SK-N-MC (cell line): ENCODE measurements at regions not wholly inside any gene's neighbourhood (a gene's known extent, or its start where the extent isn't known, plus 50 kb on each side); places are given as distances from the start of the nearest gene placed in this dataset.

Source experiments
- DNase-seq: peaks from one replicate; pipeline ENCODE4 v3.0.0-alpha.2; 2011; ENCODE audit warnings: low read depth, low spot score
- H3K27ac ChIP-seq: fragments of 200-600 bp; sonication (generic); 2 replicates; pipeline ENCODE4 v1.5.1; 2016; ENCODE audit warnings: mixed run types
- H3K36me3 ChIP-seq: fragments of 200-600 bp; sonication (generic); 2 replicates; pipeline ENCODE4 v1.6.1; 2017; ENCODE audit warnings: antibody characterized with exemption, low read length, mixed read lengths; ENCODE audit not compliant: insufficient read depth
- H3K4me3 ChIP-seq: fragments of 200-600 bp; sonication (generic); 2 replicates; pipeline ENCODE4 v1.5.1; 2016
- H3K9ac ChIP-seq: fragments of 200-600 bp; sonication (generic); 2 replicates; pipeline ENCODE4 v1.8.0; 2017; ENCODE audit warnings: mixed run types, mixed read lengths; ENCODE audit not compliant: insufficient read length
- H3K9me3 ChIP-seq: fragments of 200-600 bp; sonication (generic); 2 replicates; pipeline ENCODE4 v1.6.1; 2017; ENCODE audit warnings: low read depth, mild to moderate bottlenecking, antibody characterized with exemption, low read length, moderate library complexity, mixed read lengths
- EZH2 ChIP-seq: fragments of 200-600 bp; sonication (generic); IDR thresholded peaks from one replicate; pipeline ENCODE4 v1.6.1; 2017; ENCODE audit warnings: antibody characterized with exemption
- FOXP2 ChIP-seq: optimal IDR thresholded peaks from 2 replicates; pipeline ENCODE3; 2011; ENCODE audit warnings: mild to moderate bottlenecking, moderate library complexity; ENCODE audit not compliant: insufficient read depth; ENCODE audit errors: extremely low read length, control extremely low read depth
- POLR2AphosphoS5 ChIP-seq: IDR thresholded peaks from 2 replicates; pipeline ENCODE4 v1.6.1; 2012; ENCODE audit warnings: mild to moderate bottlenecking, low read depth, low read length, borderline replicate concordance

GRCh38 chr5:17719592-17719991, 85.3 kb downstream of the TAF11L14 start:
- no peak for DNase-seq
- H3K4me3 ChIP-seq, result no peak overlapping the region
- no peak overlapping the region for H3K27ac ChIP-seq
- H3K36me3 ChIP-seq, result no peaks in the 10 kb centered on the region
- TF ChIP-seq FOXP2 (no peak), POLR2AphosphoS5 (no peak), EZH2 (no peak)
- no peak overlapping the region for H3K9ac ChIP-seq
- no peaks in the 10 kb centered on the region for H3K9me3 ChIP-seq

GRCh38 chr5:17720071-17720470, 85.8 kb downstream of the TAF11L14 start:
- Histone ChIP-seq H3K27ac (no peak overlapping the region), H3K9me3 (no peaks in the 10 kb centered on the region), H3K9ac (no peak overlapping the region), H3K4me3 (no peak overlapping the region), H3K36me3 (no peaks in the 10 kb centered on the region)
- DNase-seq, result no peak
- TF ChIP-seq POLR2AphosphoS5 (no peak), EZH2 (no peak), FOXP2 (no peak)

DNA sequence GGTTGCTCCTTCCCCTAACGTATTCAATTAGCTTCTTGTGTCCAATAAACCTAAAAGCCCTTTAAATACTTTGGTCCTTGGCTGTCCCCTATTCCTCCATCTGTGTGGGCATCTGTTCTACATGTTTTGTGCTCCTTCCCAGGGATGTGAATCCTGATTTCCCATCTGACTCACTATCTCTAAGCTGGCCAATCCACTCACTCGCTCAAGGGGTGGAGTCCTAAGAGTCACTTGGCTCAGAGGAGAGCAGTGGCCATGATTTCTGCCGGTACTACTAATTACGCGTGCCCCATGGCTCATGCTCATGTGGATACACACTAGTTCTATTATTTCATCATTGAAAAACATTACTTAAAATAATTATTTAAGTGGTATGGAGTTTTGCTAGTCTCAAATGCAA, 89.6 kb downstream of the TAF11L14 start:
- Histone ChIP-seq H3K36me3 (no peaks in the 10 kb centered on the region), H3K9me3 (no peaks in the 10 kb centered on the region), H3K27ac (no peak overlapping the region), H3K4me3 (no peak overlapping the region), H3K9ac (no peak overlapping the region)
- DNase-seq, result no peak
- no peak for TF ChIP-seq EZH2
- TF ChIP-seq POLR2AphosphoS5, result no peak
- no peak for TF ChIP-seq FOXP2

- Histone ChIP-seq H3K9ac (no peak overlapping the region), H3K36me3 (no peaks in the 10 kb centered on the region)
- DNase-seq, result no peak
Measured at GRCh38 chr5:17727098-17727497, 92.8 kb downstream of the TAF11L14 start.

GRCh38 chr5:17730421-17730820, 96.2 kb downstream of the TAF11L14 start:
- H3K27ac ChIP-seq, result no peak overlapping the region
- TF ChIP-seq EZH2, result no peak
- no peak for TF ChIP-seq FOXP2
- TF ChIP-seq POLR2AphosphoS5, result no peak
- no peaks in the 10 kb centered on the region for H3K36me3 ChIP-seq
- no peak overlapping the region for H3K4me3 ChIP-seq
- no peak for DNase-seq
- no peak overlapping the region for H3K9ac ChIP-seq
- H3K9me3 ChIP-seq, result no peaks in the 10 kb centered on the region

More at GRCh38 chr5:17727098-17727497, 92.8 kb downstream of the TAF11L14 start:
- TF ChIP-seq FOXP2 (no peak), EZH2 (no peak), POLR2AphosphoS5 (no peak)
- H3K27ac ChIP-seq, result no peak overlapping the region
- H3K4me3 ChIP-seq, result no peak overlapping the region
- no peaks in the 10 kb centered on the region for H3K9me3 ChIP-seq

GRCh38 chr5:17732351-17732923, 98.2 kb downstream of the TAF11L14 start:
- no peak overlapping the region for H3K27ac ChIP-seq

DNA sequence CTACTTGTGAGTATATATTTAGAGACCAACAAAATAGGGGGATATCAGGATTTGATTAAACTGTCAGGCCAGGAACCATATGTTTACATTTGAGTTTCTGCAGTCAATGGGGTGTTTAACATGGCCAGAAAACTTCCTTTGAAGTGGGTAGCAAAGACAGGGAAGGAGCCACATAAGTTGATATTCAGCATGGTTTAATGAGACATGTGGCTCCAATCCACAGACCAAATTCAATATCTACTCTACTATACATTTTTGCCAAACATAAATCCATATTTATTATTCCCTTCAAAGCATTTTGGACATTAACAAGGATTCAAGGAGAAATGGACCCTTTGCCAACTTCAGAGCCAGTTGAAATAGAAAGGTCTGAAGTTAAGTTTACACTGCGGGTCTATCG, 99.8 kb downstream of the TAF11L14 start:
- DNase-seq, result no peak
- no peaks in the 10 kb centered on the region for H3K9me3 ChIP-seq
- no peak overlapping the region; the same call in 1 of the 2 replicates for H3K4me3 ChIP-seq
- peak overlapping the region; percentile 45; the same call in 1 of the 2 replicates for H3K27ac ChIP-seq
- H3K36me3 ChIP-seq, result no peaks in the 10 kb centered on the region
- TF ChIP-seq POLR2AphosphoS5 (no peak), EZH2 (no peak), FOXP2 (no peak)
- H3K9ac ChIP-seq, result no peak overlapping the region

More at GRCh38 chr5:17732351-17732923, 98.2 kb downstream of the TAF11L14 start:
- DNase-seq, result no peak
- Histone ChIP-seq H3K9ac (no peak overlapping the region), H3K4me3 (no peak overlapping the region), H3K9me3 (no peaks in the 10 kb centered on the region), H3K36me3 (no peaks in the 10 kb centered on the region)
- no peak for TF ChIP-seq FOXP2

DNA sequence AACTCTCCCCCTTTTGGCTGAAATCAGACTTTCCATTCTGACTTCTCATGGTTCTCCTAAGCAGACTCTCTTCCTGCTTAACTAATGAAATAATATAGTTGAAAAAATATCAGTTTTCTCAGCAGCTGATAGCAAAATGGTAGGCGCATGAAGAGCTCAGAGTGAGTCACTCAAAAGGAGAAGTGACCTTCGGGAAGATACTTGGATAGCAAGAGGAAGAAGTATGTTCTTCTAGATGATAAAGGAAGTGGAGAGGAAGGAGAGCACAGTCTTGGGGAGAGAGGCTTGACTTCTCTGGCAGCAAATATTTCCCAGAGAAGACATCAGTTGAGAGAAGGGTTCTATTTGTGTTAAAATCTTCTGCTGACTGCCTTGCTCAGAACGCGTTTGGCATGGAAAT, 101.5 kb downstream of the TAF11L14 start:
- TF ChIP-seq FOXP2 (no peak), POLR2AphosphoS5 (no peak), EZH2 (no peak)
- DNase-seq, result no peak
- no peak overlapping the region for H3K9ac ChIP-seq
- H3K27ac ChIP-seq, result no peak overlapping the region
- no peak overlapping the region for H3K4me3 ChIP-seq
- no peaks in the 10 kb centered on the region for H3K9me3 ChIP-seq
- H3K36me3 ChIP-seq, result no peaks in the 10 kb centered on the region

DNA sequence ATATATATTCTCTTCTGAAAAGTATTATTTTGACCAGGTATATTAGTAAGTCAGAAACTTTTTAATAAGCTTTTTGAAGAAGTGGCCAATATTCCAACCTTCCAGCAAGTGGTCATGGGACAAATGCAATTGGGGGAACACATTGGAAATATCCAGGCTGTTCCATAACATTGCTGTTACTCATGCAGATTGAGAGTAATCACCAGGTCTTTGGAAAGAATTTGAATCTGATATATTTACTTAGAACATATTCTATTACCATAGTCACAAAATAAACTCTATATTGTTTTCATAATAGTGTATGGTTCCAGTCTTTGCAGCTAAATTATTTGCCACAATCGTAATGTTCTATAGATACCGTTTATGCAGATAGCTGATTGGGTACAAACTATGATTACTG, 102.8 kb downstream of the TAF11L14 start:
- H3K4me3 ChIP-seq, result no peak overlapping the region
- no peak for TF ChIP-seq EZH2
- TF ChIP-seq POLR2AphosphoS5, result no peak
- TF ChIP-seq FOXP2, result no peak
- H3K9me3 ChIP-seq, result no peaks in the 10 kb centered on the region
- no peak overlapping the region for H3K9ac ChIP-seq
- no peaks in the 10 kb centered on the region for H3K36me3 ChIP-seq
- no peak for DNase-seq
- no peak overlapping the region for H3K27ac ChIP-seq
